Mesendoderm (in vitro differentiated cells): ENCODE measurements at regions not wholly inside any gene's neighbourhood (a gene's known extent, or its start where the extent isn't known, plus 50 kb on each side); places are given as distances from the start of the nearest gene placed in this dataset.
A peak's percentile ranks its signal among the peaks of the same experiment; 100 is the strongest.

Source experiments
- DNase-seq: peaks from one replicate; pipeline ENCODE4 v3.0.0; 2013
- H2AK5ac ChIP-seq: 2 replicates; pipeline ENCODE4 v1.6.1; 2013; ENCODE audit warnings: low read length, inconsistent platforms
- H2BK120ac ChIP-seq: 2 replicates; pipeline ENCODE4 v1.6.1; 2013; ENCODE audit warnings: low read depth, mild to moderate bottlenecking, low read length, moderate library complexity, mixed read lengths
- H2BK15ac ChIP-seq: replicated peaks from 2 replicates; pipeline ENCODE4 v1.6.1; 2013; ENCODE audit warnings: low read depth, mild to moderate bottlenecking, moderate library complexity
- H2BK5ac ChIP-seq: 2 replicates; pipeline ENCODE4 v1.6.1; 2013; ENCODE audit warnings: low read length, inconsistent platforms
- H3K18ac ChIP-seq: 2 replicates; pipeline ENCODE4 v1.6.1; 2013; ENCODE audit warnings: mild to moderate bottlenecking, low read length, mixed read lengths
- H3K23ac ChIP-seq: one replicate; pipeline ENCODE4 v1.6.1; 2013; ENCODE audit warnings: low read length
- H3K27ac ChIP-seq: 2 replicates; pipeline ENCODE4 v1.5.1; 2013; ENCODE audit warnings: low read depth, mild to moderate bottlenecking, inconsistent platforms, low read length, moderate library complexity
- H3K27me3 ChIP-seq: 2 replicates; pipeline ENCODE4 v1.6.1; 2013; ENCODE audit warnings: low read length, control low read depth, mild to moderate bottlenecking, inconsistent platforms; ENCODE audit not compliant: insufficient read depth, poor library complexity
- H3K36me3 ChIP-seq: 2 replicates; pipeline ENCODE4 v1.6.1; 2013; ENCODE audit warnings: low read length, inconsistent platforms; ENCODE audit not compliant: control insufficient read depth, insufficient read depth
- H3K4ac ChIP-seq: one replicate; pipeline ENCODE4 v1.6.1; 2013; ENCODE audit warnings: low read depth, mild to moderate bottlenecking, low read length, moderate library complexity
- H3K4me1 ChIP-seq: 2 replicates; pipeline ENCODE4 v1.6.1; 2013; ENCODE audit warnings: low read depth, low read length, inconsistent platforms; ENCODE audit not compliant: control insufficient read depth
- H3K4me2 ChIP-seq: 2 replicates; pipeline ENCODE4 v1.6.1; 2013; ENCODE audit warnings: low read length
- H3K4me3 ChIP-seq: 2 replicates; pipeline ENCODE4 v1.5.1; 2013; ENCODE audit warnings: mild to moderate bottlenecking, low read length
- H3K56ac ChIP-seq: one replicate; pipeline ENCODE4 v1.6.1; 2013; ENCODE audit warnings: low read length
- H3K79me1 ChIP-seq: 2 replicates; pipeline ENCODE4 v1.6.1; 2013; ENCODE audit warnings: low read length, inconsistent platforms
- H3K79me2 ChIP-seq: 2 replicates; pipeline ENCODE4 v1.6.1; 2013; ENCODE audit warnings: mild to moderate bottlenecking, low read length; ENCODE audit not compliant: control insufficient read depth, insufficient read depth
- H3K9ac ChIP-seq: 2 replicates; pipeline ENCODE4 v1.6.1; 2013; ENCODE audit warnings: low read length, inconsistent platforms
- H4K5ac ChIP-seq: one replicate; pipeline ENCODE4 v1.6.1; 2013; ENCODE audit warnings: low read length
- H4K8ac ChIP-seq: one replicate; pipeline ENCODE4 v1.6.1; 2013; ENCODE audit warnings: low read depth, mild to moderate bottlenecking, control low read depth, low read length, moderate library complexity
- WGBS: extraction: QIAGEN DNeasy Blood & Tissue Kit; methylation state at CpG from one replicate; pipeline ENCODE4 v1.1.7; 2013; ENCODE audit warnings: low lambda C conversion rate, missing lambda C conversion rate; ENCODE audit not compliant: insufficient coverage; ENCODE audit errors: extremely low coverage; 5-methylcytosine and 5-hydroxymethylcytosine counted together

DNA sequence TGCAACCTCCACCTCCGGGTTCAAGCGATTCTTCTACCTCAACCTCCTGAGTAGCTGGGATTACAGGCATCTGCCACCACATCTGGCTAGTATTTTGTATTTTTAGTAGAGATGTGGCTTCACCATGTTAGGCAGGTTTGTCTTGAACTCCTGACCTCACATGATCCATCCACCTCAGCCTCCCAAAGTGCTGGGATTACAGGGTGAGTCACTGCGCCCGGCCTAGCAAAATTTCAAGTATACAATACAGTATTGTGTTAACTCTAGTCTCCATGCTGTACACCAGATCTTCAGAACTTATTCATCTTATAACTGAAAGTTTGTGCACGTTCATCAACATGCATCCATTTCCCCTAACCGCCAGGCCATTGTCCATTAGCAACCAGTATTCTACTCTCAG is 115.1 kb upstream of the MDGA2 start:
- no peak for DNase-seq
- Histone ChIP-seq H3K56ac (no peak overlapping the region), H3K4me1 (no peaks in the 10 kb centered on the region), H3K79me2 (no peaks in the 10 kb centered on the region), H2BK15ac (no peak overlapping the region), H3K9ac (no peak overlapping the region), H2BK5ac (no peak overlapping the region), H3K27me3 (no peaks in the 10 kb centered on the region), H4K5ac (no peak overlapping the region), H3K27ac (no peak overlapping the region), H2BK120ac (no peak overlapping the region), H2AK5ac (no peak overlapping the region), H3K4me3 (no peak overlapping the region), H3K4me2 (no peak overlapping the region), H3K4ac (no peak overlapping the region), H3K79me1 (no peaks in the 10 kb centered on the region), H3K18ac (no peak overlapping the region), H3K23ac (no peak overlapping the region), H4K8ac (no peak overlapping the region), H3K36me3 (no peaks in the 10 kb centered on the region)
- WGBS: no CpG with 5 or more reads among the region's 6 CpGs

- Histone ChIP-seq H2BK15ac (no peak overlapping the region), H3K4me3 (no peak overlapping the region), H2AK5ac (no peak overlapping the region), H2BK5ac (no peak overlapping the region), H4K5ac (no peak overlapping the region), H3K4ac (no peak overlapping the region), H3K4me1 (no peaks in the 10 kb centered on the region), H3K4me2 (no peak overlapping the region), H3K36me3 (no peaks in the 10 kb centered on the region), H3K23ac (no peak overlapping the region), H3K79me1 (no peaks in the 10 kb centered on the region), H3K27me3 (no peaks in the 10 kb centered on the region), H4K8ac (no peak overlapping the region), H3K9ac (no peak overlapping the region), H3K56ac (no peak overlapping the region), H3K79me2 (no peaks in the 10 kb centered on the region), H2BK120ac (no peak overlapping the region), H3K27ac (no peak overlapping the region), H3K18ac (no peak overlapping the region)
- no CpG with 5 or more reads among the region's 2 CpGs for WGBS
- no peak for DNase-seq
Measured at GRCh38 chr14:47785058-47785457, 109.7 kb upstream of the MDGA2 start.

GRCh38 chr14:47778631-47779030 is 103.2 kb upstream of the MDGA2 start:
- Histone ChIP-seq H4K5ac (no peak overlapping the region), H3K18ac (no peak overlapping the region)
- DNase-seq: peak; percentile 43

DNA sequence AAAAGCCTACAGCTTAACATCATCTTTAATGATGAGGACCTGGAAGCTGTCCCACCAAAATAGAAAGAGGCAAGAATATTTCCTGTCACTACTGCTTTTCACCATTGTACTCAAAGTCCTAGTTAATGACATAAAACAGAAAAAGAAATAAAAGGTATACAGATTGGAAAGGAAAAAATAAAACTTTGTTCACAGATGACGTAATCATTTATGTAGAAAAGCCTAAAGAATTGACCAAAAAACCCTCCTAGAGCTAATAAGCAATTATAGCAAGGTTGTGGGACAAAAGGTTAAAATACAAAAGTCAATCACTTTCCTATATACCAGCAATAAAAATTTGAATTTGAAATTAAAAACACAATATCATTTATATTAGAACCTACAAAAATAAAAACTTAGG is 97.2 kb upstream of the MDGA2 start:
- Histone ChIP-seq H3K27me3 (no peaks in the 10 kb centered on the region), H3K4me2 (no peak overlapping the region), H2BK120ac (no peak overlapping the region), H3K36me3 (no peaks in the 10 kb centered on the region), H4K8ac (no peak overlapping the region), H2BK15ac (no peak overlapping the region), H3K4me3 (no peak overlapping the region), H3K4me1 (no peaks in the 10 kb centered on the region), H2AK5ac (no peak overlapping the region), H3K18ac (no peak overlapping the region), H3K27ac (no peak overlapping the region), H3K4ac (no peak overlapping the region), H3K9ac (no peak overlapping the region), H2BK5ac (no peak overlapping the region), H3K79me2 (no peaks in the 10 kb centered on the region), H3K79me1 (no peaks in the 10 kb centered on the region), H3K56ac (no peak overlapping the region), H3K23ac (no peak overlapping the region), H4K5ac (no peak overlapping the region)
- WGBS: no CpG with 5 or more reads among the region's 1 CpG
- no peak for DNase-seq

More at GRCh38 chr14:47778631-47779030, 103.2 kb upstream of the MDGA2 start:
- H3K36me3 ChIP-seq: no peaks in the 10 kb centered on the region
- no peak overlapping the region for H3K9ac ChIP-seq
- no peak overlapping the region for H2BK5ac ChIP-seq
- H2BK15ac ChIP-seq: no peak overlapping the region
- H3K27me3 ChIP-seq: no peaks in the 10 kb centered on the region
- H3K4me1 ChIP-seq: peaks cover 2% of the 10 kb centered on the region
- no peaks in the 10 kb centered on the region for H3K79me2 ChIP-seq
- H3K23ac ChIP-seq: no peak overlapping the region
- H3K4me2 ChIP-seq: no peak overlapping the region
- no peak overlapping the region for H2BK120ac ChIP-seq
- no peak overlapping the region for H3K56ac ChIP-seq
- no peak overlapping the region for H4K8ac ChIP-seq
- H3K4ac ChIP-seq: no peak overlapping the region
- no peaks in the 10 kb centered on the region for H3K79me1 ChIP-seq
- H2AK5ac ChIP-seq: no peak overlapping the region
- no peak overlapping the region for H3K27ac ChIP-seq
- no peak overlapping the region for H3K4me3 ChIP-seq
- WGBS: no CpG with 5 or more reads among the region's 4 CpGs

DNA sequence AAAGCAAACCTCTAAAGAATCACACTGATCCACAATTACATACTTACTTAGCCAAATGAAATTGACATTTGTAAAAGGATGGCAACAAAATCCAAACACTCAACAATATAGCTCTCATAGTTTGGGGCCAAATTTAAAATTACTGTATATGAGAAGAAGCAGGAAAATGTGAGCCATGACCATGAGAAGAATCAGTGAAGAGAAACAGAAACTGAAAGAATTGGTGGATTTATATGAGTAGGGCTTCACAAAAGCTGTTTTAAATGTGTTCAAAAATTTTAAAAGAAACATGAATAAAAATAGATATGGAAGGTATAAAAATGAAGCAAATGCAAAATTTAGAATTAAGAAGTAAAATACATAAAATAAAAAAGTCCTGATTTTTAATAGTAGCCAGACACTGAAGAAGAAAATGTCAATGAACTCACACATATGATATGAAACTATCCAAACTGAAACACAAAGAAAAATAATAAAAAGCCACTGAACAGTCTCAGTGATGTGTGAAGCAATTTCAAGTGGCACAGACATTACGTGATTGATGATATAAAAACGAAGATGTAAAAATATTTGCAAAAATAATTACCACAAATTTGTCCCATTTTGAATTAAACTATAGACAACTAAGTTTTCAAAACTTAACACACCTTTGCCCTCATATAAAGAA is 87.9 kb upstream of the MDGA2 start:
- no peak overlapping the region for H2AK5ac ChIP-seq
- H3K18ac ChIP-seq: no peak overlapping the region
- no peak overlapping the region for H2BK120ac ChIP-seq
- no peak overlapping the region for H4K5ac ChIP-seq
- no peak for DNase-seq
- H3K79me1 ChIP-seq: no peaks in the 10 kb centered on the region
- H3K4me2 ChIP-seq: no peak overlapping the region
- H3K27me3 ChIP-seq: no peaks in the 10 kb centered on the region
- H3K4me1 ChIP-seq: no peaks in the 10 kb centered on the region
- H4K8ac ChIP-seq: no peak overlapping the region
- no peaks in the 10 kb centered on the region for H3K36me3 ChIP-seq
- no peak overlapping the region for H3K23ac ChIP-seq
- H2BK15ac ChIP-seq: no peak overlapping the region
- H3K4ac ChIP-seq: no peak overlapping the region
- H3K56ac ChIP-seq: no peak overlapping the region
- H3K4me3 ChIP-seq: no peak overlapping the region
- no peak overlapping the region for H2BK5ac ChIP-seq
- no peak overlapping the region for H3K27ac ChIP-seq
- no peak overlapping the region for H3K9ac ChIP-seq
- no CpG with 5 or more reads among the region's 2 CpGs for WGBS
- H3K79me2 ChIP-seq: no peaks in the 10 kb centered on the region

DNA sequence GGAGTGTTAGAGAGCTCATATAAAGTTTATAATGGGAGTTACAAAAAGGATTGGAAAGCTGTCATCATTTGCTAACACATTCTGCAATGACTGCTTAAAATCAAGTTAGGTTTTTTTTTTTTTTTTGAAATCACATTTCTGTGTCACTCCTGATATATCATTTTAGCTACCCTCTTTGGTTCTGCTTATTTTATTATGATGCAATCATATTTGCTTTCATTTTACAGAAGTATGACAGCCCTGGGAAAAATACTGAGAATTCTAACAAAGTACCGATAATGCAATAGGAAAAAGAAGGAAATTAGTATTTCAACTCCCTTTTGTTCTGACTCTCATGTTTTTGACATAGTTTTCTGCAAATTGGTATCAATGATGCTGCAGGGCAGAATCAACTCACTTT is 71.6 kb upstream of the MDGA2 start:
- no peak overlapping the region for H2BK15ac ChIP-seq
- H2BK120ac ChIP-seq: no peak overlapping the region
- H3K4ac ChIP-seq: no peak overlapping the region
- no peaks in the 10 kb centered on the region for H3K27me3 ChIP-seq
- H4K5ac ChIP-seq: no peak overlapping the region
- no CpG with 5 or more reads among the region's 1 CpG for WGBS
- H3K4me3 ChIP-seq: no peak overlapping the region
- no peaks in the 10 kb centered on the region for H3K36me3 ChIP-seq
- no peak overlapping the region for H3K4me2 ChIP-seq
- H3K79me1 ChIP-seq: no peaks in the 10 kb centered on the region
- no peaks in the 10 kb centered on the region for H3K79me2 ChIP-seq
- H3K23ac ChIP-seq: no peak overlapping the region
- H3K4me1 ChIP-seq: no peaks in the 10 kb centered on the region
- no peak overlapping the region for H2AK5ac ChIP-seq
- DNase-seq: no peak
- no peak overlapping the region for H2BK5ac ChIP-seq
- H4K8ac ChIP-seq: no peak overlapping the region
- no peak overlapping the region for H3K56ac ChIP-seq
- no peak overlapping the region for H3K9ac ChIP-seq
- H3K18ac ChIP-seq: no peak overlapping the region
- H3K27ac ChIP-seq: no peak overlapping the region
